ENCODE measurements at regions not wholly inside any gene's neighbourhood (a gene's known extent, or its start where the extent isn't known, plus 50 kb on each side); places are given as distances from the start of the nearest gene placed in this dataset.
A peak's percentile ranks its signal among the peaks of the same experiment; 100 is the strongest.

- no peak for TF ChIP-seq USF1 (CRISPR knock-in tag; IDR thresholded peaks at IDR 0.05)
- no peak for TF ChIP-seq ELF4 (CRISPR knock-in tag; IDR thresholded peaks at IDR 0.05; ENCODE audit: low read depth)
- no peak for TF ChIP-seq PRRX2 (CRISPR knock-in tag; IDR thresholded peaks at IDR 0.05)
- TF ChIP-seq JAZF1 (CRISPR knock-in tag; IDR thresholded peaks at IDR 0.05): no peak
- TF ChIP-seq MYBL2 (CRISPR knock-in tag; IDR thresholded peaks at IDR 0.05): no peak
These were observed 255.5 kb upstream of the SETBP1 start (continued) for GRCh38 chr18:44425161-44425560.

GRCh38 chr18:44437603-44438002 is 243.1 kb upstream of the SETBP1 start:
- CTCF ChIA-PET: no interaction called here
- POLR2A ChIA-PET: no interaction called here
- H3K27me3 Mint-ChIP-seq (ENCODE audit: low read depth): no peaks in the 10 kb centered on the region; the same call in 1 of the 2 replicates
- no peak overlapping the region for H3K27ac Mint-ChIP-seq
- DNase-seq (ENCODE audit: low spot score) (no peak), ATAC-seq (peak; percentile 78)
- H3K4me3 Mint-ChIP-seq: no peak overlapping the region
- H3K9me3 Mint-ChIP-seq: no peaks in the 10 kb centered on the region
- H3K36me3 Mint-ChIP-seq: no peaks in the 10 kb centered on the region
- H3K4me1 Mint-ChIP-seq: no peaks in the 10 kb centered on the region
- TF ChIP-seq RORB (CRISPR knock-in tag; IDR thresholded peaks at IDR 0.05) (no peak), PRRX2 (CRISPR knock-in tag; IDR thresholded peaks at IDR 0.05) (no peak), NFYB (CRISPR knock-in tag; conservative IDR thresholded peaks at IDR 0.05; ENCODE audit: low read depth) (no peak), MYBL2 (CRISPR knock-in tag; IDR thresholded peaks at IDR 0.05) (no peak), HMGA2 (CRISPR knock-in tag; IDR thresholded peaks at IDR 0.05) (no peak), ELF4 (CRISPR knock-in tag; IDR thresholded peaks at IDR 0.05; ENCODE audit: low read depth) (no peak), NFATC4 (CRISPR knock-in tag; IDR thresholded peaks at IDR 0.05) (no peak), AFF4 (CRISPR knock-in tag; IDR thresholded peaks at IDR 0.05; ENCODE audit: borderline replicate concordance) (no peak), FOXP1 (CRISPR knock-in tag; IDR thresholded peaks at IDR 0.05; ENCODE audit: borderline replicate concordance) (no peak), ARID4B (CRISPR knock-in tag; IDR thresholded peaks at IDR 0.05; ENCODE audit: borderline replicate concordance) (no peak), MXD4 (CRISPR knock-in tag; IDR thresholded peaks at IDR 0.05; ENCODE audit: borderline replicate concordance) (no peak), ZNF425 (CRISPR knock-in tag; conservative IDR thresholded peaks at IDR 0.05) (no peak), FOXP4 (CRISPR knock-in tag; IDR thresholded peaks at IDR 0.05) (no peak), CBFB (CRISPR knock-in tag; IDR thresholded peaks at IDR 0.05; ENCODE audit: low read depth) (no peak), JUN (CRISPR knock-in tag; IDR thresholded peaks at IDR 0.05) (no peak), GRHL2 (CRISPR knock-in tag; IDR thresholded peaks at IDR 0.05; ENCODE audit: insufficient replicate concordance, severe bottlenecking) (no peak), ZNF532 (CRISPR knock-in tag; IDR thresholded peaks at IDR 0.05; ENCODE audit: borderline replicate concordance) (no peak)
